ENCODE measurements at regions not wholly inside any gene's neighbourhood (a gene's known extent, or its start where the extent isn't known, plus 50 kb on each side); places are given as distances from the start of the nearest gene placed in this dataset.

- Histone ChIP-seq H3K4me1 (ENCODE audit: control insufficient read depth in 2 of 2, insufficient read depth in 2 of 2, low read length in 2 of 2) (no peaks in the 10 kb centered on the region), H3K27me3 (ENCODE audit: control insufficient read depth in 2 of 2, insufficient read depth in 2 of 2, low read length in 2 of 2) (no peaks in the 10 kb centered on the region), H3K9me3 (ENCODE audit: control insufficient read depth in 2 of 2, low read length in 2 of 2) (no peaks in the 10 kb centered on the region), H3K9ac (ENCODE audit: low read depth in 1 of 2, low read length in 2 of 2) (no peak overlapping the region), H3K27ac (ENCODE audit: low read depth in 2 of 2, low read length in 2 of 2) (no peak overlapping the region), H3K4me3 (ENCODE audit: low read length in 2 of 2) (no peak overlapping the region), H3K36me3 (ENCODE audit: control insufficient read depth in 2 of 2, insufficient read depth in 2 of 2, low read length in 2 of 2) (no peaks in the 10 kb centered on the region)
These were observed 60.2 kb downstream of the TFAP2C start for GRCh38 chr20:56689318-56689717.

GRCh38 chr20:56689852-56690485 is 60.9 kb downstream of the TFAP2C start:
- Histone ChIP-seq H3K4me3 (ENCODE audit: low read length in 2 of 2) (no peak overlapping the region), H3K9ac (ENCODE audit: low read depth in 1 of 2, low read length in 2 of 2) (no peak overlapping the region), H3K27me3 (ENCODE audit: control insufficient read depth in 2 of 2, insufficient read depth in 2 of 2, low read length in 2 of 2) (no peaks in the 10 kb centered on the region)

GRCh38 chr20:56690531-56691175 is 61.5 kb downstream of the TFAP2C start:
- no peak overlapping the region for H3K4me3 ChIP-seq (ENCODE audit: low read length in 2 of 2)
- no peaks in the 10 kb centered on the region for H3K36me3 ChIP-seq (ENCODE audit: control insufficient read depth in 2 of 2, insufficient read depth in 2 of 2, low read length in 2 of 2)
- no peak overlapping the region for H3K9ac ChIP-seq (ENCODE audit: low read depth in 1 of 2, low read length in 2 of 2)
- H3K27me3 ChIP-seq (ENCODE audit: control insufficient read depth in 2 of 2, insufficient read depth in 2 of 2, low read length in 2 of 2) = no peaks in the 10 kb centered on the region
- no peaks in the 10 kb centered on the region for H3K4me1 ChIP-seq (ENCODE audit: control insufficient read depth in 2 of 2, insufficient read depth in 2 of 2, low read length in 2 of 2)
- H3K27ac ChIP-seq (ENCODE audit: low read depth in 2 of 2, low read length in 2 of 2) = no peak overlapping the region
- H3K9me3 ChIP-seq (ENCODE audit: control insufficient read depth in 2 of 2, low read length in 2 of 2) = no peaks in the 10 kb centered on the region

More at GRCh38 chr20:56689852-56690485, 60.9 kb downstream of the TFAP2C start:
- no peak overlapping the region for H3K27ac ChIP-seq (ENCODE audit: low read depth in 2 of 2, low read length in 2 of 2)
- H3K36me3 ChIP-seq (ENCODE audit: control insufficient read depth in 2 of 2, insufficient read depth in 2 of 2, low read length in 2 of 2) = no peaks in the 10 kb centered on the region
- no peaks in the 10 kb centered on the region for H3K4me1 ChIP-seq (ENCODE audit: control insufficient read depth in 2 of 2, insufficient read depth in 2 of 2, low read length in 2 of 2)
- H3K9me3 ChIP-seq (ENCODE audit: control insufficient read depth in 2 of 2, low read length in 2 of 2) = no peaks in the 10 kb centered on the region

GRCh38 chr20:56691325-56691998 is 62.4 kb downstream of the TFAP2C start:
- H3K36me3 ChIP-seq (ENCODE audit: control insufficient read depth in 2 of 2, insufficient read depth in 2 of 2, low read length in 2 of 2) = no peaks in the 10 kb centered on the region
- no peak overlapping the region for H3K4me3 ChIP-seq (ENCODE audit: low read length in 2 of 2)
- H3K9ac ChIP-seq (ENCODE audit: low read depth in 1 of 2, low read length in 2 of 2) = no peak overlapping the region
- no peaks in the 10 kb centered on the region for H3K9me3 ChIP-seq (ENCODE audit: control insufficient read depth in 2 of 2, low read length in 2 of 2)
- H3K4me1 ChIP-seq (ENCODE audit: control insufficient read depth in 2 of 2, insufficient read depth in 2 of 2, low read length in 2 of 2) = no peaks in the 10 kb centered on the region
- no peak overlapping the region for H3K27ac ChIP-seq (ENCODE audit: low read depth in 2 of 2, low read length in 2 of 2)
- H3K27me3 ChIP-seq (ENCODE audit: control insufficient read depth in 2 of 2, insufficient read depth in 2 of 2, low read length in 2 of 2) = no peaks in the 10 kb centered on the region

- Histone ChIP-seq H3K36me3 (ENCODE audit: control insufficient read depth in 2 of 2, insufficient read depth in 2 of 2, low read length in 2 of 2) (no peaks in the 10 kb centered on the region), H3K9me3 (ENCODE audit: control insufficient read depth in 2 of 2, low read length in 2 of 2) (no peaks in the 10 kb centered on the region), H3K9ac (ENCODE audit: low read depth in 1 of 2, low read length in 2 of 2) (no peak overlapping the region), H3K27me3 (ENCODE audit: control insufficient read depth in 2 of 2, insufficient read depth in 2 of 2, low read length in 2 of 2) (no peaks in the 10 kb centered on the region), H3K27ac (ENCODE audit: low read depth in 2 of 2, low read length in 2 of 2) (no peak overlapping the region), H3K4me3 (ENCODE audit: low read length in 2 of 2) (no peak overlapping the region), H3K4me1 (ENCODE audit: control insufficient read depth in 2 of 2, insufficient read depth in 2 of 2, low read length in 2 of 2) (no peaks in the 10 kb centered on the region)
These were observed 64.1 kb downstream of the TFAP2C start for GRCh38 chr20:56693217-56693616.

- Histone ChIP-seq H3K4me3 (ENCODE audit: low read length in 2 of 2) (no peak overlapping the region), H3K27me3 (ENCODE audit: control insufficient read depth in 2 of 2, insufficient read depth in 2 of 2, low read length in 2 of 2) (no peaks in the 10 kb centered on the region), H3K9me3 (ENCODE audit: control insufficient read depth in 2 of 2, low read length in 2 of 2) (no peaks in the 10 kb centered on the region), H3K27ac (ENCODE audit: low read depth in 2 of 2, low read length in 2 of 2) (no peak overlapping the region), H3K36me3 (ENCODE audit: control insufficient read depth in 2 of 2, insufficient read depth in 2 of 2, low read length in 2 of 2) (no peaks in the 10 kb centered on the region), H3K9ac (ENCODE audit: low read depth in 1 of 2, low read length in 2 of 2) (no peak overlapping the region), H3K4me1 (ENCODE audit: control insufficient read depth in 2 of 2, insufficient read depth in 2 of 2, low read length in 2 of 2) (no peaks in the 10 kb centered on the region)
These were observed 68.4 kb downstream of the TFAP2C start for GRCh38 chr20:56697476-56697875.

GRCh38 chr20:56698297-56698696 is 69.2 kb downstream of the TFAP2C start:
- H3K36me3 ChIP-seq (ENCODE audit: control insufficient read depth in 2 of 2, insufficient read depth in 2 of 2, low read length in 2 of 2) = no peaks in the 10 kb centered on the region
- H3K4me3 ChIP-seq (ENCODE audit: low read length in 2 of 2) = no peak overlapping the region
- H3K27me3 ChIP-seq (ENCODE audit: control insufficient read depth in 2 of 2, insufficient read depth in 2 of 2, low read length in 2 of 2) = no peaks in the 10 kb centered on the region
- no peaks in the 10 kb centered on the region for H3K9me3 ChIP-seq (ENCODE audit: control insufficient read depth in 2 of 2, low read length in 2 of 2)
- H3K9ac ChIP-seq (ENCODE audit: low read depth in 1 of 2, low read length in 2 of 2) = no peak overlapping the region
- H3K4me1 ChIP-seq (ENCODE audit: control insufficient read depth in 2 of 2, insufficient read depth in 2 of 2, low read length in 2 of 2) = no peaks in the 10 kb centered on the region
- H3K27ac ChIP-seq (ENCODE audit: low read depth in 2 of 2, low read length in 2 of 2) = no peak overlapping the region

- H3K36me3 ChIP-seq (ENCODE audit: control insufficient read depth in 2 of 2, insufficient read depth in 2 of 2, low read length in 2 of 2) = no peaks in the 10 kb centered on the region
- no peak overlapping the region for H3K9ac ChIP-seq (ENCODE audit: low read depth in 1 of 2, low read length in 2 of 2)
- H3K4me3 ChIP-seq (ENCODE audit: low read length in 2 of 2) = no peak overlapping the region
- H3K27me3 ChIP-seq (ENCODE audit: control insufficient read depth in 2 of 2, insufficient read depth in 2 of 2, low read length in 2 of 2) = no peaks in the 10 kb centered on the region
- H3K9me3 ChIP-seq (ENCODE audit: control insufficient read depth in 2 of 2, low read length in 2 of 2) = no peaks in the 10 kb centered on the region
- no peaks in the 10 kb centered on the region for H3K4me1 ChIP-seq (ENCODE audit: control insufficient read depth in 2 of 2, insufficient read depth in 2 of 2, low read length in 2 of 2)
- H3K27ac ChIP-seq (ENCODE audit: low read depth in 2 of 2, low read length in 2 of 2) = no peak overlapping the region
These were observed 69.6 kb downstream of the TFAP2C start for GRCh38 chr20:56698749-56699148.

- Histone ChIP-seq H3K4me1 (ENCODE audit: control insufficient read depth in 2 of 2, insufficient read depth in 2 of 2, low read length in 2 of 2) (no peaks in the 10 kb centered on the region), H3K4me3 (ENCODE audit: low read length in 2 of 2) (no peak overlapping the region), H3K9ac (ENCODE audit: low read depth in 1 of 2, low read length in 2 of 2) (no peak overlapping the region), H3K36me3 (ENCODE audit: control insufficient read depth in 2 of 2, insufficient read depth in 2 of 2, low read length in 2 of 2) (no peaks in the 10 kb centered on the region), H3K27ac (ENCODE audit: low read depth in 2 of 2, low read length in 2 of 2) (no peak overlapping the region), H3K27me3 (ENCODE audit: control insufficient read depth in 2 of 2, insufficient read depth in 2 of 2, low read length in 2 of 2) (no peaks in the 10 kb centered on the region), H3K9me3 (ENCODE audit: control insufficient read depth in 2 of 2, low read length in 2 of 2) (no peaks in the 10 kb centered on the region)
These were observed 74.1 kb downstream of the TFAP2C start for GRCh38 chr20:56702931-56703840.

Measured in mucosa of rectum (tissue), 2 donors.